ENCODE measurements at regions not wholly inside any gene's neighbourhood (a gene's known extent, or its start where the extent isn't known, plus 50 kb on each side); places are given as distances from the start of the nearest gene placed in this dataset.

GRCh38 chr9:19901586-19901985, 112.7 kb upstream of the SLC24A2 start:
- no peak overlapping the region for H3K4me3 ChIP-seq (ENCODE audit: extremely low read depth in 1 of 4, insufficient read depth in 2 of 4, low read depth in 3 of 4, low read length in 4 of 4)
- no peaks in the 10 kb centered on the region for H3K4me1 ChIP-seq (replicated peaks in 1 of 4; ENCODE audit: control insufficient read depth in 3 of 4, insufficient read depth in 4 of 4, low read length in 3 of 4)
- H3K23me2 ChIP-seq (ENCODE audit: low read depth, low read length): no peaks in the 10 kb centered on the region
- FAIRE-seq (no peak), DNase-seq (ENCODE audit: low read depth in 1 of 2, low spot score in 2 of 2) (no peak)
- H2BK12ac ChIP-seq (ENCODE audit: low read depth, low read length): no peak overlapping the region
- no peak overlapping the region for H2AFZ ChIP-seq (ENCODE audit: low read length)
- H3K79me1 ChIP-seq (ENCODE audit: low read depth, low read length): no peaks in the 10 kb centered on the region
- ChIA-PET POLR2A (ENCODE audit: partially characterized antibody) (no interaction called here), CTCF (ENCODE audit: partially characterized antibody) (no interaction called here)
- 94% methylated on average over 3 of the region's 3 CpGs; no CpG with 5 or more reads in 1 of the 2 experiments for WGBS, 2 experiments (ENCODE audit: extremely low coverage in 1 of 2, insufficient coverage in 1 of 2, insufficient read length in 1 of 2, insufficient replicate concordance in 2 of 2, low coverage in 1 of 2, low lambda C conversion rate in 2 of 2, missing lambda C conversion rate in 1 of 2)
- no peak overlapping the region for H2BK120ac ChIP-seq (replicated peaks; ENCODE audit: low read depth, low read length)
- no peak overlapping the region for H2AK5ac ChIP-seq (ENCODE audit: low read depth, low read length)
- H3K27me3 ChIP-seq (replicated peaks in 1 of 4; ENCODE audit: control insufficient read depth in 3 of 4, extremely low read depth in 1 of 4, insufficient read depth in 3 of 4, low read length in 3 of 4): no peaks in the 10 kb centered on the region
- no peak overlapping the region for H4K91ac ChIP-seq (replicated peaks; ENCODE audit: insufficient read length, low read length)
- no peak overlapping the region for H2BK15ac ChIP-seq (ENCODE audit: low read length)
- H3K14ac ChIP-seq (ENCODE audit: insufficient read length): no peak overlapping the region
- H3K18ac ChIP-seq (ENCODE audit: extremely low read depth, low read length): no peak overlapping the region
- no peak overlapping the region for H2BK5ac ChIP-seq (ENCODE audit: low read depth, low read length)
- H3K27ac ChIP-seq (ENCODE audit: low read depth, low read length): no peak overlapping the region
- no peaks in the 10 kb centered on the region for H3K9me3 ChIP-seq (ENCODE audit: insufficient read depth in 2 of 2, low read depth in 1 of 2, low read length in 1 of 2)
- H3K79me2 ChIP-seq (ENCODE audit: control insufficient read depth in 1 of 2, insufficient read depth in 2 of 2, low read length in 2 of 2): no peaks in the 10 kb centered on the region
- H3K4ac ChIP-seq (replicated peaks; ENCODE audit: insufficient read length, low read depth, low read length): no peak overlapping the region
- H3K36me3 ChIP-seq (ENCODE audit: control insufficient read depth in 2 of 4, insufficient read depth in 4 of 4, low read length in 3 of 4): no peaks in the 10 kb centered on the region
- no peak overlapping the region for H3K23ac ChIP-seq (ENCODE audit: insufficient read length)
- no peak overlapping the region for H2BK20ac ChIP-seq (ENCODE audit: low read length)
- H3K9ac ChIP-seq (replicated peaks in 1 of 4; ENCODE audit: extremely low read depth in 1 of 4, low read depth in 3 of 4, low read length in 3 of 4): no peak overlapping the region
- H4K20me1 ChIP-seq (replicated peaks in 1 of 2; ENCODE audit: control insufficient read depth in 1 of 2, insufficient read depth in 2 of 2, low read length in 2 of 2): no peaks in the 10 kb centered on the region
- H3K56ac ChIP-seq (replicated peaks; ENCODE audit: insufficient read length, low read depth, low read length): no peak overlapping the region
- H4K5ac ChIP-seq (ENCODE audit: insufficient read length, low read depth, low read length): no peak overlapping the region
- H4K8ac ChIP-seq (ENCODE audit: extremely low read depth, insufficient read depth, low read length): no peak overlapping the region
- no peak overlapping the region for H3K4me2 ChIP-seq (ENCODE audit: insufficient read depth in 1 of 2, low read depth in 2 of 2, low read length in 2 of 2)
- TF ChIP-seq CTCF (IDR thresholded peaks at IDR 0.05; ENCODE audit: control extremely low read depth in 1 of 3, insufficient read depth in 1 of 3, low read depth in 1 of 3, low read length in 3 of 3) (no peak), FOSL1 (IDR thresholded peaks at IDR 0.05; ENCODE audit: insufficient read depth, low read depth, low read length) (no peak), SIN3A (conservative IDR thresholded peaks at IDR 0.05 in 1 of 2, IDR thresholded peaks at IDR 0.05 in 1 of 2; ENCODE audit: low read depth in 1 of 2, low read length in 2 of 2) (no peak), BRCA1 (IDR thresholded peaks at IDR 0.05; ENCODE audit: low read depth, low read length) (no peak), CTBP2 (IDR thresholded peaks at IDR 0.05; ENCODE audit: borderline replicate concordance, insufficient read depth, insufficient read length, low read length) (no peak), POU5F1 (IDR thresholded peaks at IDR 0.05; ENCODE audit: low read depth, low read length) (no peak), JUND (IDR thresholded peaks at IDR 0.05; ENCODE audit: low read length) (no peak), KDM1A (IDR thresholded peaks at IDR 0.05; ENCODE audit: borderline replicate concordance, low read length) (no peak), TEAD4 (IDR thresholded peaks at IDR 0.05; ENCODE audit: low read depth, low read length) (no peak), RXRA (IDR thresholded peaks at IDR 0.05; ENCODE audit: insufficient read depth, low read depth, low read length) (no peak), ZNF274 (IDR thresholded peaks at IDR 0.05; ENCODE audit: borderline replicate concordance, extremely low read depth, low read length) (no peak), SP1 (IDR thresholded peaks at IDR 0.05; ENCODE audit: low read depth, low read length) (no peak), TAF1 (IDR thresholded peaks at IDR 0.05; ENCODE audit: low read depth, low read length) (no peak)

Data from H1 (cell line).